Colon (tissue), 2 donors: ENCODE measurements at regions not wholly inside any gene's neighbourhood (a gene's known extent, or its start where the extent isn't known, plus 50 kb on each side); places are given as distances from the start of the nearest gene placed in this dataset.
"Not testable (repeated sequence)": the region's sequence is repeated elsewhere in the genome, so short reads cannot be mapped to it uniquely, and the experiment has no call there.

Experiments used
- FAIRE-seq: peaks from 2 replicates; lab custom pipeline; 2012; peaks lifted over from hg19 to GRCh38; lab: Jason Lieb, UNC
- donor health status: control.
- donor health status: control.

- peak; percentile 83 for FAIRE-seq
Observed at GRCh38 chrX:121169099-121170035, 122.0 kb downstream of the GLUD2 start.

- no peak for FAIRE-seq
Observed at GRCh38 chrX:121172703-121173102, 125.3 kb downstream of the GLUD2 start.

DNA sequence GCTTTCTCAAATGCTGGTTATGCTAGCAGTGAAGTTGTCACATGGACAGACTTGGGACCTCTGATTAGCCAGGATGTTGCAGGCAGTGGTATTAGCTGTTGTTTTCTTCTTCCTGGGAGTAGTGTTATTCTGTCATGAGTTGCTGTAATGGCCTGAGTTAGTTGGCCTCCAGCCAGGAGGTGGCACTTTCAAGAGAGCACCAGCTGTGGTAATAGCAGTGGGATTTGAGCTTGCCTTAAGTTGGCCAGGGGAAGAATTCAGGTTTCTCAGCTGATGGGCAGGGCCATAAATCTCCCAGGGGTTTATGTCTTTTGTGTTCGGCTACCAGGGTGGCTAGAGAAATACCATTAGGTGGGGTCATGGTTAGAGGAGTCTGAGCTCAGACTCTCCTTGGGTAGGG lies 132.6 kb downstream of the GLUD2 start:
- FAIRE-seq, result no peak

DNA sequence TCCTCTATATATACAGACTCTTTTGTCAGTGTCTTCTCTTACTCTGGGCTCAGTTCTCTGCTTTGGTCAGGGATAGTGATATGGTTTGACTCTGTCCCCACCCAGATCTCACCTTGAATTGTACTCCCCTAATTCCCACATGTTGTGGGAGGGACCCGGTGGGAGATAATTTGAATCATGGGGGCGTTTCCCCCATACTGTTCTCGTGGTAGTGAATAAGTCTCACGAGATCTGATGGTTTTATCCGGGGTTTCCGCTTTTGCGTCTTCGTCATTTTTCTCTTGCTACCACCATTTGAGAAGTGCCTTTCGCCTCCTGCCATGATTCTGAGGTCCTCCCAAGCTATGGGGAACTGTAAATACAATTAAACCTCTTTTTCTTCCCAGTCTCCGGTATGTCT lies 144.4 kb downstream of the GLUD2 start:
- no peak for FAIRE-seq

DNA sequence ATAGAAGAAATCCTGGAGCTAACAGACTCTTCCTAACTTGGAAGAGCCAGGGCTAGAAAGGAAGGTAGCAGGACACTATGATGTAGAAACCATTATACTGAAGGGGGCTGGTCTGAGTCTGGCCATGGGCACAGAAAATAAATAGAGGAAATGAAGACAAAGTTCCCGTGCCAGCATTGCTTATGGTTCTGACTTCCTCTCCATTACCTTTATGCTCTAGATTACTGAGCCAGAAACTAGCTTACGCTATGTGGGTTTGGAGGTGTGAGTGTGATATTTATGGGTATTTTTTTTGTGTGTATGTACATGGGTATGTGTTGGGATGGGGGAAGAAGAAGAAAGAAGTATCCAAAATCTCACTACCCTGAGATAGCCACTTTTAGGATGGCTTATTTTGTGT lies 148.3 kb downstream of the GLUD2 start:
- FAIRE-seq, result no peak

GRCh38 chrX:121196872-121197444 lies 149.5 kb downstream of the GLUD2 start:
- not testable (repeated sequence) for FAIRE-seq

- FAIRE-seq, result no peak
Observed at GRCh38 chrX:121208563-121208962, 161.2 kb downstream of the GLUD2 start.

- no peak for FAIRE-seq
Observed at GRCh38 chrX:121216641-121217374, 169.4 kb downstream of the GLUD2 start.

GRCh38 chrX:121221322-121221977 lies 174.0 kb downstream of the GLUD2 start:
- no peak for FAIRE-seq

- FAIRE-seq, result no peak
Observed at GRCh38 chrX:121227888-121228287, 180.5 kb downstream of the GLUD2 start.

DNA sequence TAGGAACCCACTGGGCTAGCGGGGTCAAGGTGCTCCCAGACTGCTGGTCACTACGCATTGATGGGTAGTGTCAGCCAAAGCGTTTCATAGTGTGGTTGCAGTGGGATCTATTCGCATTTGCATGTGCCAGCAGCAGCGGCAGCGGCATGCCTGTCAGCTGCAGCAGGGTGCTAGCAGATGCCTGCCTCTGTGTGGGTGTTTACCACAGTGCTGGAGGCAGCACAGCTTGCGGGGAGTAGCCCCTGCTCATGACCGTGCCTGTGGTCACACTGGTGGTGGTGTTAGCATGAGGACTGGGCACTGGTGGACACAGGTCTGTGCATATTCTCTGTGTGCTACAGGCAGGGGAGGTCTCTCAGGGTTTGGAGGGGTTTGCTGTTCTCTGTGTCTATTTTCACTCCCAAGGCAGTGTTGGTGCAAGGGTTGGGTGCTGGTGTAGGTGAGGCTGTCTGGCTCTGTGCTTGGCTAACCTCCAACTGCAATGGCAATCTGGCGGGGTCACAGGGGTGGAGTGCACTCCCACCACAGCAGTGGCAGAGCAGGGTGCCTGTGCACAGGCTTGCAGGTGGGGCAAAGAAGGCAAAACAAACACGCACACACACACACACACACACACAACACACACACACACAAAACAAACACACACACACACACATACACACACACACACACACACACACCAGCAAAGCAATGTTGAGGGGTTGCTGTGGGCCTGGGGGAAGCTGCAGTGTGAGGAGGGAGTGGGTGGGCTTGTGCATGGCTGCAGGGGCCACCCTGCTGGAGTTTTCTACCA lies 184.4 kb downstream of the GLUD2 start:
- FAIRE-seq, result no peak

- no peak for FAIRE-seq
Observed at GRCh38 chrX:121236040-121236439, 188.6 kb downstream of the GLUD2 start.

GRCh38 chrX:121238093-121238492 lies 190.7 kb downstream of the GLUD2 start:
- no peak for FAIRE-seq

DNA sequence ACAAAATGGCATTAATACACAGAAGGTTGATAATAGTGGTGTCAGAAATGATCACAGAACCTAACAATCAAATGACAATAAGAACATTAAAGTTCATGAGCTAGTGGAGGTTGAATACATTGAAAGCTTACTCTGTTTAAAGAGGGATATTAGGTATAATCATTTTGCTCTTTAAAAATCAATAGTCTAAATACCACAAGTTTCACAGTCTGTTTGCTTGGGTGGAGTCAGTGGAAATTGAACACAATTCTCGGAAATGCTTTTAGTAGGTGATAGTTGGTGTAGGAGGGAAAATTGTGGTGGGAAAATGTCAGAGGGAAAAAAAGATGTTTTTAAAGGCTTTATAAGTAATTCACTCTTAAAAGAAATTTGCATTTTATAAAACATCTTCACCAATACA lies 197.1 kb downstream of the GLUD2 start:
- no peak for FAIRE-seq

GRCh38 chrX:121245763-121246162 lies 198.4 kb downstream of the GLUD2 start:
- FAIRE-seq, result no peak

GRCh38 chrX:121254336-121254735 lies 206.9 kb downstream of the GLUD2 start:
- FAIRE-seq, result no peak

- FAIRE-seq, result no peak
Observed at GRCh38 chrX:121256647-121257046, 209.2 kb downstream of the GLUD2 start.

GRCh38 chrX:121258545-121258944 lies 211.1 kb downstream of the GLUD2 start:
- no peak for FAIRE-seq

GRCh38 chrX:121259170-121259569 lies 211.8 kb downstream of the GLUD2 start:
- no peak for FAIRE-seq

GRCh38 chrX:121260596-121261240 lies 213.3 kb downstream of the GLUD2 start:
- FAIRE-seq, result no peak

DNA sequence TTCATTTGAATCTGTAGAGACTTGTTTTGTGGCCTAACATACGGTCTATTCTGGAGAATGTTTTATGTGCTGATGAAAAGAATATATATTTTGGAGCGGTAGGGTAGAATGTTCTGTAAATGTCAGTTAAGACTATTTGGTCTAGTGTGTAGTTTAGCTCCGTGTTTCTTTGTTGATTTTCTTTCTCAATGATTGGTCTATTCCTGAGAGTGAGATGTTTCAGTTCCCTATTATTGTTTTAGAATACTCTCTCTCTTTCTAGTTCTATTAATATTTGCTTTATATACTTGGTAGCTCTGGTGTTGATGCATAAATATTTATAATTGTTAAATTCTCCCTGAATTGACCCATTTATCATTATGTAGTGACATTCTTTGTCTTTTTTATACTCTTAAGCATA lies 236.5 kb downstream of the GLUD2 start:
- FAIRE-seq, result peak; percentile 71
